ENCODE measurements at regions not wholly inside any gene's neighbourhood (a gene's known extent, or its start where the extent isn't known, plus 50 kb on each side); places are given as distances from the start of the nearest gene placed in this dataset.

- TF ChIP-seq SP1 (IDR thresholded peaks at IDR 0.05) (no peak), RAD21 (IDR thresholded peaks at IDR 0.05) (no peak), MAX (IDR thresholded peaks at IDR 0.05) (no peak), TAF1 (conservative IDR thresholded peaks at IDR 0.05) (no peak), YY1 (IDR thresholded peaks at IDR 0.05) (no peak), EGR1 (IDR thresholded peaks at IDR 0.05; ENCODE audit: low read depth in 2 of 2) (no peak), RXRA (IDR thresholded peaks at IDR 0.05) (no peak), JUND (IDR thresholded peaks at IDR 0.05) (no peak)
- TF ChIP-seq, protein P1, sequence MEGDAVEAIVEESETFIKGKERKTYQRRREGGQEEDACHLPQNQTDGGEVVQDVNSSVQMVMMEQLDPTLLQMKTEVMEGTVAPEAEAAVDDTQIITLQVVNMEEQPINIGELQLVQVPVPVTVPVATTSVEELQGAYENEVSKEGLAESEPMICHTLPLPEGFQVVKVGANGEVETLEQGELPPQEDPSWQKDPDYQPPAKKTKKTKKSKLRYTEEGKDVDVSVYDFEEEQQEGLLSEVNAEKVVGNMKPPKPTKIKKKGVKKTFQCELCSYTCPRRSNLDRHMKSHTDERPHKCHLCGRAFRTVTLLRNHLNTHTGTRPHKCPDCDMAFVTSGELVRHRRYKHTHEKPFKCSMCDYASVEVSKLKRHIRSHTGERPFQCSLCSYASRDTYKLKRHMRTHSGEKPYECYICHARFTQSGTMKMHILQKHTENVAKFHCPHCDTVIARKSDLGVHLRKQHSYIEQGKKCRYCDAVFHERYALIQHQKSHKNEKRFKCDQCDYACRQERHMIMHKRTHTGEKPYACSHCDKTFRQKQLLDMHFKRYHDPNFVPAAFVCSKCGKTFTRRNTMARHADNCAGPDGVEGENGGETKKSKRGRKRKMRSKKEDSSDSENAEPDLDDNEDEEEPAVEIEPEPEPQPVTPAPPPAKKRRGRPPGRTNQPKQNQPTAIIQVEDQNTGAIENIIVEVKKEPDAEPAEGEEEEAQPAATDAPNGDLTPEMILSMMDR (IDR thresholded peaks at IDR 0.05; ENCODE audit: low read depth, low read length, missing input control) = no peak
- TF ChIP-seq, protein P2, sequence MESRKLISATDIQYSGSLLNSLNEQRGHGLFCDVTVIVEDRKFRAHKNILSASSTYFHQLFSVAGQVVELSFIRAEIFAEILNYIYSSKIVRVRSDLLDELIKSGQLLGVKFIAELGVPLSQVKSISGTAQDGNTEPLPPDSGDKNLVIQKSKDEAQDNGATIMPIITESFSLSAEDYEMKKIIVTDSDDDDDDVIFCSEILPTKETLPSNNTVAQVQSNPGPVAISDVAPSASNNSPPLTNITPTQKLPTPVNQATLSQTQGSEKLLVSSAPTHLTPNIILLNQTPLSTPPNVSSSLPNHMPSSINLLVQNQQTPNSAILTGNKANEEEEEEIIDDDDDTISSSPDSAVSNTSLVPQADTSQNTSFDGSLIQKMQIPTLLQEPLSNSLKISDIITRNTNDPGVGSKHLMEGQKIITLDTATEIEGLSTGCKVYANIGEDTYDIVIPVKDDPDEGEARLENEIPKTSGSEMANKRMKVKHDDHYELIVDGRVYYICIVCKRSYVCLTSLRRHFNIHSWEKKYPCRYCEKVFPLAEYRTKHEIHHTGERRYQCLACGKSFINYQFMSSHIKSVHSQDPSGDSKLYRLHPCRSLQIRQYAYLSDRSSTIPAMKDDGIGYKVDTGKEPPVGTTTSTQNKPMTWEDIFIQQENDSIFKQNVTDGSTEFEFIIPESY (IDR thresholded peaks at IDR 0.05) = no peak
- TF ChIP-seq, protein P3, sequence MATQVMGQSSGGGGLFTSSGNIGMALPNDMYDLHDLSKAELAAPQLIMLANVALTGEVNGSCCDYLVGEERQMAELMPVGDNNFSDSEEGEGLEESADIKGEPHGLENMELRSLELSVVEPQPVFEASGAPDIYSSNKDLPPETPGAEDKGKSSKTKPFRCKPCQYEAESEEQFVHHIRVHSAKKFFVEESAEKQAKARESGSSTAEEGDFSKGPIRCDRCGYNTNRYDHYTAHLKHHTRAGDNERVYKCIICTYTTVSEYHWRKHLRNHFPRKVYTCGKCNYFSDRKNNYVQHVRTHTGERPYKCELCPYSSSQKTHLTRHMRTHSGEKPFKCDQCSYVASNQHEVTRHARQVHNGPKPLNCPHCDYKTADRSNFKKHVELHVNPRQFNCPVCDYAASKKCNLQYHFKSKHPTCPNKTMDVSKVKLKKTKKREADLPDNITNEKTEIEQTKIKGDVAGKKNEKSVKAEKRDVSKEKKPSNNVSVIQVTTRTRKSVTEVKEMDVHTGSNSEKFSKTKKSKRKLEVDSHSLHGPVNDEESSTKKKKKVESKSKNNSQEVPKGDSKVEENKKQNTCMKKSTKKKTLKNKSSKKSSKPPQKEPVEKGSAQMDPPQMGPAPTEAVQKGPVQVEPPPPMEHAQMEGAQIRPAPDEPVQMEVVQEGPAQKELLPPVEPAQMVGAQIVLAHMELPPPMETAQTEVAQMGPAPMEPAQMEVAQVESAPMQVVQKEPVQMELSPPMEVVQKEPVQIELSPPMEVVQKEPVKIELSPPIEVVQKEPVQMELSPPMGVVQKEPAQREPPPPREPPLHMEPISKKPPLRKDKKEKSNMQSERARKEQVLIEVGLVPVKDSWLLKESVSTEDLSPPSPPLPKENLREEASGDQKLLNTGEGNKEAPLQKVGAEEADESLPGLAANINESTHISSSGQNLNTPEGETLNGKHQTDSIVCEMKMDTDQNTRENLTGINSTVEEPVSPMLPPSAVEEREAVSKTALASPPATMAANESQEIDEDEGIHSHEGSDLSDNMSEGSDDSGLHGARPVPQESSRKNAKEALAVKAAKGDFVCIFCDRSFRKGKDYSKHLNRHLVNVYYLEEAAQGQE (IDR thresholded peaks at IDR 0.05) = no peak
- TF ChIP-seq, protein P4, sequence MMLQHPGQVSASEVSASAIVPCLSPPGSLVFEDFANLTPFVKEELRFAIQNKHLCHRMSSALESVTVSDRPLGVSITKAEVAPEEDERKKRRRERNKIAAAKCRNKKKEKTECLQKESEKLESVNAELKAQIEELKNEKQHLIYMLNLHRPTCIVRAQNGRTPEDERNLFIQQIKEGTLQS (IDR thresholded peaks at IDR 0.05) = no peak
These were observed 184.1 kb downstream of the RELL1 start for GRCh38 chr4:37502070-37502469.
